Endothelial cell of umbilical vein (primary cell): ENCODE measurements at regions not wholly inside any gene's neighbourhood (a gene's known extent, or its start where the extent isn't known, plus 50 kb on each side); places are given as distances from the start of the nearest gene placed in this dataset.

Source experiments
- BruUV-seq: library from RNA; stranded (reverse); fragments of 400-500 nt; replicated peaks from 2 replicates; lab custom pipeline; 2021; lab: Mats Ljungman, UMichigan
- CTCF ChIA-PET: fragments of 300-600, 350-600 bp; sonication (Branson Sonifier 250); formaldehyde crosslinking; loops from one replicate; lab custom pipeline; 2021; ENCODE audit warnings: antibody characterized with exemption, inconsistent platforms; lab: Charles Lee
- POLR2A ChIA-PET: fragments of 300-600, 350-600 bp; sonication (Branson Sonifier 250); formaldehyde crosslinking; loops from one replicate; lab custom pipeline; 2021; ENCODE audit warnings: antibody characterized with exemption, inconsistent platforms; lab: Charles Lee
- DNase-seq: peaks from one replicate; pipeline ENCODE4 v3.0.0-alpha.2; 2011; ENCODE audit warnings: low read depth, low spot score
- FAIRE-seq: peaks from 2 replicates; lab custom pipeline; 2011; peaks lifted over from hg19 to GRCh38; lab: Jason Lieb, UNC
- H2AFZ ChIP-seq: 2 replicates; pipeline ENCODE4 v1.6.0; 2012; ENCODE audit warnings: low read depth, low read length, control low read depth, inconsistent platforms
- H3K27ac ChIP-seq: 2 replicates; pipeline ENCODE4 v1.5.1; 2011; ENCODE audit warnings: low read depth, mild to moderate bottlenecking, control low read depth, low read length, moderate library complexity; ENCODE audit not compliant: insufficient read depth
- H3K27me3 ChIP-seq, 2 experiments: 2 replicates each; pipeline versions ENCODE4 v1.6.0 to v1.6.1; 2011; ENCODE audit warnings: low read length in 2 of 2, mixed read lengths in 1 of 2; ENCODE audit not compliant: control insufficient read depth in 2 of 2, insufficient read depth in 2 of 2
- H3K36me3 ChIP-seq, 2 experiments: 2 replicates in 1 of 2; 3 replicates in 1 of 2; pipeline ENCODE4 v1.5.1; 2011; ENCODE audit warnings: low read length in 2 of 2, mild to moderate bottlenecking in 1 of 2, moderate library complexity in 1 of 2; ENCODE audit not compliant: control insufficient read depth in 2 of 2, insufficient read depth in 2 of 2; ENCODE audit errors: extremely low read depth in 1 of 2
- H3K4me1 ChIP-seq: 3 replicates; pipeline ENCODE4 v1.5.1; 2011; ENCODE audit warnings: mild to moderate bottlenecking, low read length; ENCODE audit not compliant: control insufficient read depth, insufficient read depth; ENCODE audit errors: extremely low read depth
- H3K4me2 ChIP-seq: 2 replicates; pipeline ENCODE4 v1.6.1; 2011; ENCODE audit warnings: low read length, control low read depth, mixed read lengths; ENCODE audit not compliant: insufficient read depth
- H3K4me3 ChIP-seq, 3 experiments: fragments of 200-600 bp in 1 of 3; sonication (generic), shearing (Covaris generic) in 1 of 3; replicated peaks in 1 of 3; 2 replicates each; pipeline ENCODE4 v1.5.1; 2011 to 2016; ENCODE audit warnings: control low read depth in 3 of 3, low read length in 3 of 3, mild to moderate bottlenecking in 2 of 3, inconsistent platforms in 1 of 3, low read depth in 1 of 3, moderate library complexity in 1 of 3; ENCODE audit not compliant: insufficient read depth in 1 of 3
- H3K79me2 ChIP-seq: 2 replicates; pipeline ENCODE4 v1.6.0; 2012; ENCODE audit warnings: low read length, inconsistent platforms; ENCODE audit not compliant: control insufficient read depth, insufficient read depth
- H3K9ac ChIP-seq: replicated peaks from 2 replicates; pipeline ENCODE3; 2011; ENCODE audit warnings: low read length, control low read depth; ENCODE audit not compliant: insufficient read depth; ENCODE audit errors: extremely low read depth
- H3K9me1 ChIP-seq: replicated peaks from 3 replicates; pipeline ENCODE4 v1.6.0; 2011; ENCODE audit warnings: mild to moderate bottlenecking, low read length; ENCODE audit not compliant: control insufficient read depth, insufficient read depth; ENCODE audit errors: extremely low read depth
- H3K9me3 ChIP-seq: replicated peaks from 2 replicates; pipeline ENCODE4 v1.5.1; 2012; ENCODE audit warnings: low read length, inconsistent platforms; ENCODE audit not compliant: control insufficient read depth, insufficient read depth
- H4K20me1 ChIP-seq: replicated peaks from 2 replicates; pipeline ENCODE3; 2011; ENCODE audit warnings: mild to moderate bottlenecking, low read length; ENCODE audit not compliant: control insufficient read depth, insufficient read depth; ENCODE audit errors: extremely low read depth
- CTCF ChIP-seq, 2 donors: IDR thresholded peaks; 1 replicate in 1 of 2; 2 replicates in 1 of 2; pipeline ENCODE4 v1.5.1; 2011; ENCODE audit warnings: low read length in 2 of 2, mild to moderate bottlenecking in 2 of 2, moderate library complexity in 2 of 2, control low read depth in 1 of 2, inconsistent platforms in 1 of 2, low read depth in 1 of 2; ENCODE audit not compliant: insufficient read depth in 1 of 2; ENCODE audit errors: extremely low read depth in 1 of 2
- EZH2 ChIP-seq: IDR thresholded peaks from 2 replicates; pipeline ENCODE4 v1.6.1; 2012; ENCODE audit warnings: borderline replicate concordance, low read depth, mild to moderate bottlenecking, moderate library complexity, low read length, inconsistent platforms; ENCODE audit not compliant: severe bottlenecking
- FOS ChIP-seq: IDR thresholded peaks from 2 replicates; pipeline ENCODE4 v1.6.1; 2011; ENCODE audit warnings: mild to moderate bottlenecking, low read length, moderate library complexity, borderline replicate concordance; ENCODE audit not compliant: insufficient read depth
- GATA2 ChIP-seq: IDR thresholded peaks from 2 replicates; pipeline ENCODE4 v1.7.0; 2011; ENCODE audit warnings: low read depth, mild to moderate bottlenecking, moderate library complexity, mixed read lengths, low read length; ENCODE audit not compliant: insufficient read length, insufficient read depth
- JUN ChIP-seq: IDR thresholded peaks from 2 replicates; pipeline ENCODE4 v1.6.1; 2011; ENCODE audit warnings: borderline replicate concordance, low read depth; ENCODE audit not compliant: insufficient read length, insufficient read depth
- MAX ChIP-seq: IDR thresholded peaks from 2 replicates; pipeline ENCODE4 v1.6.1; 2011; ENCODE audit not compliant: insufficient read depth, insufficient read length
- MYC ChIP-seq: IDR thresholded peaks from one replicate; pipeline ENCODE4 v1.6.1; 2011; ENCODE audit warnings: mild to moderate bottlenecking, low read depth, low read length
- POLR2A ChIP-seq: IDR thresholded peaks from 2 replicates; pipeline ENCODE4 v1.6.1; 2012; ENCODE audit warnings: low read depth, mild to moderate bottlenecking, control low read depth, low read length
- POLR2AphosphoS5 ChIP-seq: IDR thresholded peaks from 2 replicates; pipeline ENCODE4 v1.6.1; 2012; ENCODE audit warnings: low read depth, mild to moderate bottlenecking, control low read depth, low read length, moderate library complexity; ENCODE audit not compliant: insufficient read depth
- dilution Hi-C: fragments of 300-500 bp; cut with MboI; formaldehyde crosslinking; loops from one replicate; pipeline ENCODE4 v1.15.0; 2019; ENCODE audit warnings: low sequenced_read_pairs; ENCODE audit not compliant: extremely low pct_ligation_motif_present
- intact Hi-C: fragments of 100-400 bp; cut with micrococcal nuclease; formaldehyde crosslinking; loops from one replicate; pipeline ENCODE4 v1.10.0; 2022

DNA sequence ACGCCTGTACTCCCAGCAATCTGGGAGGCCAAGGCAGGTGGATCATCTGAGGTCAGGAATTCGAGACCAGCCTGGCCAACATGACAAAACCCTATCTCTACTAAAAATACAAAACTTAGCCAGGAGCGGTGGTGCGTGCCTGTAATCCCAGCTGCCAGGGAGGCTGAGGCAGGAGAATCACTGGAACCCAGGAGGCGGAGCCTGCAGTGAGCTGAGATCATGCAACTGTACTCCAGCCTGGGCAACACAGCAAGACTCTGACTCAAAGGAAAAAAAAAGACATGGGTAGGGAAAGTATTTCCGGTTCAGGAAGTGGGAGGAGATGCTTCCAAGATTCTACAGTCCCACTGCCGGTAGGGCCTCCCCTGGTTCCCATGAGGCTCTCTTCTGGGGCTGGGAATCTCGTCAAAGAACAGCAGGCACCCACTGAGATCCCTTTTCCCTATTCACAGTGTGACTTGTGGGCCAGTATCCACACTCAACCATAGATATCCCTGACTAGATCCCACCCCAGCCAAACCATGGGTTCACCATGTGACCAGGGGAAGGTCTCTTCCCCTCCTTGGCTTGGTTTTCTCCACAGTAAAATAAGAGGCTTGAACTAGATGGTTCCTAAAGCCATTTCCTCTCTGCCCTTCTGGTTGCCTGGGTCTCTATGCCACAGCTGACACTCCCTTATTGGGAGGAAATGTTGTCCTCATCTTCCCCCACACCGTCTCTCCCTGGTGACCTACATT is 443.3 kb downstream of the BUD13 start:
- Histone ChIP-seq H3K27ac (no peak overlapping the region), H3K9ac (no peak overlapping the region), H3K4me3 (no peak overlapping the region), H3K79me2 (no peaks in the 10 kb centered on the region), H3K9me1 (no peaks in the 10 kb centered on the region), H3K36me3 (no peaks in the 10 kb centered on the region), H3K9me3 (no peaks in the 10 kb centered on the region), H3K4me2 (no peak overlapping the region), H3K4me1 (no peaks in the 10 kb centered on the region), H2AFZ (no peak overlapping the region), H4K20me1 (no peaks in the 10 kb centered on the region), H3K27me3 (no peaks in the 10 kb centered on the region)
- intact Hi-C loops (no loop called here), dilution Hi-C loops (no loop called here)
- no TSS peak for BruUV-seq
- FAIRE-seq (no peak), DNase-seq (no peak)
- CTCF ChIA-PET: no interaction called here
- POLR2A ChIA-PET: no interaction called here
- no peak for TF ChIP-seq MYC

- POLR2A ChIA-PET: no interaction called here
- Histone ChIP-seq H3K9me1 (no peaks in the 10 kb centered on the region), H3K9me3 (no peaks in the 10 kb centered on the region), H3K4me1 (no peaks in the 10 kb centered on the region), H3K4me3 (no peak overlapping the region), H4K20me1 (no peaks in the 10 kb centered on the region), H3K36me3 (no peaks in the 10 kb centered on the region), H3K79me2 (no peaks in the 10 kb centered on the region), H2AFZ (no peak overlapping the region), H3K27ac (no peak overlapping the region), H3K9ac (no peak overlapping the region), H3K27me3 (no peaks in the 10 kb centered on the region), H3K4me2 (no peak overlapping the region)
- TF ChIP-seq MAX (no peak), MYC (no peak), POLR2AphosphoS5 (no peak), POLR2A (no peak), EZH2 (no peak), GATA2 (no peak), FOS (no peak), JUN (no peak), CTCF (IDR thresholded peaks at IDR 0.05; ENCODE audit: extremely low read depth in 1 of 2, insufficient read depth in 1 of 2, low read depth in 1 of 2, low read length in 2 of 2) (no peak)
- DNase-seq: no peak
- CTCF ChIA-PET: no interaction called here
- intact Hi-C loops: no loop called here
- BruUV-seq: no TSS peak
- FAIRE-seq: no peak
- dilution Hi-C loops: no loop called here
These were observed 443.9 kb downstream of the BUD13 start for GRCh38 chr11:116328851-116329250.
